ENCODE measurements at regions not wholly inside any gene's neighbourhood (a gene's known extent, or its start where the extent isn't known, plus 50 kb on each side); places are given as distances from the start of the nearest gene placed in this dataset.

GRCh38 chr3:106806964-106807363 lies 570.3 kb upstream of the CCDC54 start:
- Histone ChIP-seq H3K4me1 (peaks cover 6% of the 10 kb centered on the region), H2AFZ (no peak overlapping the region), H3K9ac (no peak overlapping the region), H3K79me2 (no peaks in the 10 kb centered on the region), H3K9me3 (ENCODE audit: control insufficient read depth, low read length) (no peaks in the 10 kb centered on the region), H3K4me2 (ENCODE audit: low read length) (no peak overlapping the region), H3K27ac (no peak overlapping the region), H3K4me3 (ENCODE audit: low read depth, low read length) (no peak overlapping the region), H3K27me3 (ENCODE audit: control insufficient read depth, insufficient read depth, low read length) (no peaks in the 10 kb centered on the region), H3K36me3 (ENCODE audit: control insufficient read depth, insufficient read depth, low read length) (no peaks in the 10 kb centered on the region)
- no peak for TF ChIP-seq CTCF (IDR thresholded peaks at IDR 0.05)

- no peak overlapping the region for H3K4me2 ChIP-seq (ENCODE audit: low read length)
- H3K79me2 ChIP-seq = no peaks in the 10 kb centered on the region
- TF ChIP-seq CTCF (IDR thresholded peaks at IDR 0.05) = no peak
- H3K27me3 ChIP-seq (ENCODE audit: control insufficient read depth, insufficient read depth, low read length) = no peaks in the 10 kb centered on the region
- no peak overlapping the region for H2AFZ ChIP-seq
- H3K9me3 ChIP-seq (ENCODE audit: control insufficient read depth, low read length) = no peaks in the 10 kb centered on the region
- peaks cover 23% of the 10 kb centered on the region for H3K4me1 ChIP-seq
- H3K27ac ChIP-seq = no peak overlapping the region
- H3K9ac ChIP-seq = no peak overlapping the region
- H3K36me3 ChIP-seq (ENCODE audit: control insufficient read depth, insufficient read depth, low read length) = no peaks in the 10 kb centered on the region
- no peak overlapping the region for H3K4me3 ChIP-seq (ENCODE audit: low read depth, low read length)
Observed at GRCh38 chr3:106809041-106809440, 568.2 kb upstream of the CCDC54 start.

GRCh38 chr3:106809623-106810299 lies 567.5 kb upstream of the CCDC54 start:
- H3K4me3 ChIP-seq (ENCODE audit: low read depth, low read length) = no peak overlapping the region
- H2AFZ ChIP-seq = no peak overlapping the region
- H3K9me3 ChIP-seq (ENCODE audit: control insufficient read depth, low read length) = no peaks in the 10 kb centered on the region
- H3K4me1 ChIP-seq = peaks cover 30% of the 10 kb centered on the region
- no peak overlapping the region for H3K9ac ChIP-seq
- H3K36me3 ChIP-seq (ENCODE audit: control insufficient read depth, insufficient read depth, low read length) = no peaks in the 10 kb centered on the region
- H3K27me3 ChIP-seq (ENCODE audit: control insufficient read depth, insufficient read depth, low read length) = no peaks in the 10 kb centered on the region
- H3K4me2 ChIP-seq (ENCODE audit: low read length) = no peak overlapping the region
- H3K27ac ChIP-seq = no peak overlapping the region
- no peaks in the 10 kb centered on the region for H3K79me2 ChIP-seq
- no peak for TF ChIP-seq CTCF (IDR thresholded peaks at IDR 0.05)

- H3K4me1 ChIP-seq = peaks cover 33% of the 10 kb centered on the region
- H3K4me3 ChIP-seq (ENCODE audit: low read depth, low read length) = no peak overlapping the region
- H3K36me3 ChIP-seq (ENCODE audit: control insufficient read depth, insufficient read depth, low read length) = no peaks in the 10 kb centered on the region
- no peak overlapping the region for H3K27ac ChIP-seq
- no peak for TF ChIP-seq CTCF (IDR thresholded peaks at IDR 0.05)
- no peaks in the 10 kb centered on the region for H3K79me2 ChIP-seq
- peak overlapping the region; percentile 33 for H2AFZ ChIP-seq
- H3K27me3 ChIP-seq (ENCODE audit: control insufficient read depth, insufficient read depth, low read length) = no peaks in the 10 kb centered on the region
- H3K9ac ChIP-seq = no peak overlapping the region
- no peaks in the 10 kb centered on the region for H3K9me3 ChIP-seq (ENCODE audit: control insufficient read depth, low read length)
- H3K4me2 ChIP-seq (ENCODE audit: low read length) = no peak overlapping the region
Observed at GRCh38 chr3:106810300-106810875, 566.9 kb upstream of the CCDC54 start.

GRCh38 chr3:106811376-106811775 lies 565.9 kb upstream of the CCDC54 start:
- Histone ChIP-seq H3K36me3 (ENCODE audit: control insufficient read depth, insufficient read depth, low read length) (no peaks in the 10 kb centered on the region), H3K9ac (no peak overlapping the region), H3K27ac (peak overlapping the region; percentile 20), H3K27me3 (ENCODE audit: control insufficient read depth, insufficient read depth, low read length) (no peaks in the 10 kb centered on the region), H3K4me2 (ENCODE audit: low read length) (no peak overlapping the region), H3K4me3 (ENCODE audit: low read depth, low read length) (no peak overlapping the region), H2AFZ (no peak overlapping the region), H3K79me2 (no peaks in the 10 kb centered on the region), H3K9me3 (ENCODE audit: control insufficient read depth, low read length) (no peaks in the 10 kb centered on the region), H3K4me1 (peaks cover 33% of the 10 kb centered on the region)
- TF ChIP-seq CTCF (IDR thresholded peaks at IDR 0.05) = no peak

All from parathyroid adenoma (tissue), 2 donors.